Gastroesophageal sphincter (tissue), 3 donors: ENCODE measurements at regions not wholly inside any gene's neighbourhood (a gene's known extent, or its start where the extent isn't known, plus 50 kb on each side); places are given as distances from the start of the nearest gene placed in this dataset.

Experiments
- EP300 ChIP-seq: sonication (generic); formaldehyde crosslinking; IDR thresholded peaks from one replicate; pipeline ENCODE4 v1.6.1; 2017; ENCODE audit warnings: antibody characterized with exemption, mild to moderate bottlenecking
- POLR2A ChIP-seq, 2 donors: fragments of 450-650 bp; IDR thresholded peaks; one replicate each; pipeline ENCODE4 v1.6.1; 2017; ENCODE audit warnings: antibody characterized with exemption in 2 of 2, mild to moderate bottlenecking in 2 of 2, moderate library complexity in 1 of 2
- TF ChIP-seq, protein P1 (sequence below), 4 experiments: fragments of 200-600 bp in 2 of 4; fragments of 450-650 bp in 2 of 4; sonication (generic) in 1 of 4; IDR thresholded peaks; one replicate each; pipeline ENCODE4 v1.5.1; 2017 to 2019; ENCODE audit warnings: antibody characterized with exemption in 4 of 4, mild to moderate bottlenecking in 2 of 4, moderate library complexity in 2 of 4

DNA sequence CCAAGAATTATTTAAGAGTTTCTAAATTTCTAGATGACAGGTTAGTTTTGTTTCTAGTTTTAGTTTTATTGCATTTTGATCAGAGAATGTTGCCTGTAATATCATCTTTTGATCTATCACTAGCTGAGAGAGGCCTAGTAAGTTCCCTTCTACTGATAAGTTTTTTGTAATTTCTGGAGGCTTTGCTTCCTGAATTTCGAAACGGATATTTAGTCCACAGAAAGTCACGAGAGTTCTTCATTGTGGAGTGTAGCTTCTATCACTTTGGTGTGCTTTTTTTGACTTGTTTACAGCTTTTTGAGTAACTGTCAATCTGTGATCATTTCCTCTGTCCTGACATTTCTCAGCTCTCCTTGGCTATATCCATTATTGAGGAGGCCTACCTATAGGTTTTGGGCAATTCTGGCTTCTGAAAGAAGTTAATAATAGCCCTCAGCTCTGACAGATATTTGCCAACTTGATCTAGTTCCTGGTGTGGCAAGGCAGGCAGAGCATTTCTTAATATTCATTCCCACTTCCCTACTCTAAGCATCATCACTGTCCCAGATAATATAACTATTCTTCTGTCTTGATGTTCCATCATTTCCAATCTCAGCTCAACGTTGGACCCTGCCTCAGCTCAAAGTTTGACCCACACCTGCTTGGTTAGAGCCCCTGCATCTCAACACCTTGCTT lies 171.3 kb downstream of the BLID start:
- TF ChIP-seq, protein P1, sequence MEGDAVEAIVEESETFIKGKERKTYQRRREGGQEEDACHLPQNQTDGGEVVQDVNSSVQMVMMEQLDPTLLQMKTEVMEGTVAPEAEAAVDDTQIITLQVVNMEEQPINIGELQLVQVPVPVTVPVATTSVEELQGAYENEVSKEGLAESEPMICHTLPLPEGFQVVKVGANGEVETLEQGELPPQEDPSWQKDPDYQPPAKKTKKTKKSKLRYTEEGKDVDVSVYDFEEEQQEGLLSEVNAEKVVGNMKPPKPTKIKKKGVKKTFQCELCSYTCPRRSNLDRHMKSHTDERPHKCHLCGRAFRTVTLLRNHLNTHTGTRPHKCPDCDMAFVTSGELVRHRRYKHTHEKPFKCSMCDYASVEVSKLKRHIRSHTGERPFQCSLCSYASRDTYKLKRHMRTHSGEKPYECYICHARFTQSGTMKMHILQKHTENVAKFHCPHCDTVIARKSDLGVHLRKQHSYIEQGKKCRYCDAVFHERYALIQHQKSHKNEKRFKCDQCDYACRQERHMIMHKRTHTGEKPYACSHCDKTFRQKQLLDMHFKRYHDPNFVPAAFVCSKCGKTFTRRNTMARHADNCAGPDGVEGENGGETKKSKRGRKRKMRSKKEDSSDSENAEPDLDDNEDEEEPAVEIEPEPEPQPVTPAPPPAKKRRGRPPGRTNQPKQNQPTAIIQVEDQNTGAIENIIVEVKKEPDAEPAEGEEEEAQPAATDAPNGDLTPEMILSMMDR (IDR thresholded peaks at IDR 0.05), result no peak
- TF ChIP-seq POLR2A (IDR thresholded peaks at IDR 0.05) (no peak), EP300 (no peak)
